GM19324 (cell line): ENCODE measurements at regions not wholly inside any gene's neighbourhood (a gene's known extent, or its start where the extent isn't known, plus 50 kb on each side); places are given as distances from the start of the nearest gene placed in this dataset.

Experiments used
- ATAC-seq: cut with Tn5 transposase; IDR thresholded peaks from one replicate; pipeline ENCODE4 v1.9.1; 2021; ENCODE audit warnings: mild to moderate bottlenecking, moderate library complexity; ENCODE audit not compliant: unreplicated experiment, low FRiP score

- no peak for ATAC-seq
Observed at GRCh38 chr7:42511027-42511426, 274.0 kb upstream of the GLI3 start.

DNA sequence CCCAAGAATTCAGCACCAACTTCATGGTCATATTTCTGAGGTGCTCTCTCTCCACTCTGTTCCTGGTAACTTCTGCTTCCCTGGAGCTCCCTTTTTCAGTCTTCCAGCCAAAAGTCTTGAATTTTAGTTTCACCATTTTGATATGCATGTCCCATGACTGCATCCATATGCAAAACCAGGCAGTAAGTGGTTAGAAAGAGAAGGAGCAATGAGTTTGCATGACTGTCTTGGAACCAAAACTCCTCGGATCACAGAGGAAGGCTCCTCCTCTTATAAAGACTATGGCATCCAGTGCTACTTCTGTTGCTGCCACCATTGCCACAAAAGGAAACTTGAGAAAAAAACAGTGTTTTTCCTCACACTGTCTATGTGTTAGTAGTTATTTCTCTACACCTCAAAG, 269.1 kb upstream of the GLI3 start:
- ATAC-seq: no peak

DNA sequence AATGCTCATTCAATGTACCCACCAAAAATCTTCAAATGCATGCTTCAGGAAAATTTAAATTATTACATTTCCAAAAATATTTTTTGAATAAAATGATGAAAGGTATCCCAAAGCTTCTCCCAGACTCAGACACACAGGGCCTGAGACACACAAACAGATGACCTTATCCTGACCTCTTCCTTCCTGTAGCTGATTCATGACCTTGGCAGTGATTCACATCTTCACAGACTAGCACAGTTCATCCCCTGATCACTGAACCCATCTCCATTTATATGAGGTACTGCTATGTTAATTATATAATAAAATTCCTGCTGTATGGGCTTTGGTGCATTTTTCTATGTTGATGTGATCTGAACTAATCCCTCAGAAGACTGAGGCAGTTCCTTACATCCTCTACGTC, 265.0 kb upstream of the GLI3 start:
- ATAC-seq: no peak

- ATAC-seq: no peak
Observed at GRCh38 chr7:42495256-42495655, 258.2 kb upstream of the GLI3 start.

GRCh38 chr7:42494736-42495135, 257.7 kb upstream of the GLI3 start:
- ATAC-seq: no peak

GRCh38 chr7:42494199-42494710, 257.2 kb upstream of the GLI3 start:
- ATAC-seq: no peak

DNA sequence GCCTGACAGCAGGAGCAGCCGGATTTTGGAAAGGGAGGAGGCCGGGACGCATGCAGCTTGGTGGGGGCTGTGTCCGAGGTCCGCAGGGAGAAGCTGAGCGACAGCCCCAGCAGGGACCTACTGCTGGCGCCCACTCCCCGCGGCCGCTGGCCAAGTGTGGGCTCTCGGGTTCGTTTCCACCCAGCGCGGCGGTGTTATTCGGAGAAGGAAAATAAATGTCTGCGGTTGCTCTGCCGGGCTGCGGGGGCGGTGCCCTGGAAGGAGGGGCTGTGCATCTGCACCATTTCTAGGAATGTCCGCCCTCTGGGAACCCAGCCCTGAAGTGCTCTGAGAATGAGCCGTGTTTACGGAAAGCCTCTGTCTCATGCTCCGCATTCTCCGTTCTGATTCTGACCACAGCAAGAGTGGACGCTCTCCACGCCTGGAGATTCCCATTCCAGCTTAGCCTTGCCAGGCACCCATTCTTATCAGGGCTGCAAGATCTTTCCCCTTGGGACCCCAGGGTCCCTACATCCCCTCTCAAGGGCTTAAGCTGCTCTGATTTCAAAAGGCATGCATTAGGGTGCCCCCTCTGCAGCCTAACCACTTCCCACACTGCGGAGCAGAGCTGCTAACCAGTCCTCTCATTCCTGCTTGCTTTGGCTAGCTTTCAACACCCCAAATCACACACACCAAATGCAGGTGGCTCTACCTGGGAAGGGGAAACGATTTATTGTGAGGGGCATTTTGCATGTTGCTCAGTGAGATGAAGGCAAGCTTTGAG, 256.6 kb upstream of the GLI3 start:
- ATAC-seq: no peak

- no peak for ATAC-seq
Observed at GRCh38 chr7:42492920-42493319, 255.9 kb upstream of the GLI3 start.

DNA sequence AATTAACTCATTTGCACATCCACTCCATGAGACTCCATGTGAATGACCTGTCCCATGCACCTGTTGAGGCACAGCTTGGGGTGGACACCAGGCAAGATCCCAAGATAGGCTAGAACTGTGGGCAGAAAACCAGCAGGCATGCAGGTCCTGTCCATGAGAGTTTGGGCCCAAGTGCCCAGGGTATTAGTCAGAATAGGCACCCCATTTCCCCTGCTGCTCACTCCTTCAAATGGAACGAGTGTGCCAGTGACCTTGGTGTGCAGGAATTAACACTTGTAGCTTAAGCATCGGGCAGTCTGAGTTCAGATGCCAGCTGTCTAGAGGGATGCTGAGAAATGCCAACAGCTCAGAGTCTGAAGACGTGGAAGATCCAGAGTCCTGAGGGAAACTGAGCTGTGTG, 254.1 kb upstream of the GLI3 start:
- no peak for ATAC-seq

- ATAC-seq: no peak
Observed at GRCh38 chr7:42489299-42489698, 252.3 kb upstream of the GLI3 start.

DNA sequence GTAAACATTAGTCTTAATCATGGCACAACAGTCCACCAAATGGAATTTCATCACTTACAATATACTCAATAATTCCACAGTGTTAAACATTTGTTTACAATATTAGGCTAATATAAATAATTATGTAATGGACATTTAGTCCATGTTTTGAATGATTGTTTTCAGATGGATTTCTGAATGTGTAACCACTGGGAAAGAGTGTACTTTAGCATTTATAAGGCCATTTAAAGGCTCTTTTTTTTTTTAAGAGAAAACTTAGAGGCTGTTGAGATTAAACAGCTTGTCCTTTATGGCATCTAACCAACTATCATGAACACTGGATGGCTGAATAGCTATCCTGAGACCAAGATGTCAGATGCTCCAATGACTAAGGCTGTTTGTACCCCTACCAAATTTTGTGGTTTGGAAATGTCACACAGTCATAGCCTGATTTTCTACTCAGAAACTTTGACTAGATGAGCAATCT, 248.3 kb upstream of the GLI3 start:
- ATAC-seq: no peak

DNA sequence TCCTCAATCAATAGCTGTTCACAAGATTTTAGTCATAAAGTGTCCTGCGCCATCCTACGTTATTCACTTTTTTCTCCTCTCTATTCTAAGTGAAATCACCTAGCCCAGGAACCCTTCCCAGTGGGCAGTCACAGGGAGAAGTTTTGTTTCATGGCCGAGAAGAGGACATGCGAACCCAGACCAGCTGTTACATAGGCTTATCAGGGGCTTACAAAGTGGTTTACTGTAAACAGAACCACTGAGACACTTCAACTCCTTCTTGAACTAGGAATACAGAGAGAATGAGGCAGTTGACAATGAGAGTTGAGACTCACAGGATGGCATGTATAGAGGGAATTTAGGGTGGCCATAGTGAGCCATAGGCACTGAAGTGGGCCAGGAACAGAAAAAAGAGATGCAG, 246.9 kb upstream of the GLI3 start:
- ATAC-seq: no peak

DNA sequence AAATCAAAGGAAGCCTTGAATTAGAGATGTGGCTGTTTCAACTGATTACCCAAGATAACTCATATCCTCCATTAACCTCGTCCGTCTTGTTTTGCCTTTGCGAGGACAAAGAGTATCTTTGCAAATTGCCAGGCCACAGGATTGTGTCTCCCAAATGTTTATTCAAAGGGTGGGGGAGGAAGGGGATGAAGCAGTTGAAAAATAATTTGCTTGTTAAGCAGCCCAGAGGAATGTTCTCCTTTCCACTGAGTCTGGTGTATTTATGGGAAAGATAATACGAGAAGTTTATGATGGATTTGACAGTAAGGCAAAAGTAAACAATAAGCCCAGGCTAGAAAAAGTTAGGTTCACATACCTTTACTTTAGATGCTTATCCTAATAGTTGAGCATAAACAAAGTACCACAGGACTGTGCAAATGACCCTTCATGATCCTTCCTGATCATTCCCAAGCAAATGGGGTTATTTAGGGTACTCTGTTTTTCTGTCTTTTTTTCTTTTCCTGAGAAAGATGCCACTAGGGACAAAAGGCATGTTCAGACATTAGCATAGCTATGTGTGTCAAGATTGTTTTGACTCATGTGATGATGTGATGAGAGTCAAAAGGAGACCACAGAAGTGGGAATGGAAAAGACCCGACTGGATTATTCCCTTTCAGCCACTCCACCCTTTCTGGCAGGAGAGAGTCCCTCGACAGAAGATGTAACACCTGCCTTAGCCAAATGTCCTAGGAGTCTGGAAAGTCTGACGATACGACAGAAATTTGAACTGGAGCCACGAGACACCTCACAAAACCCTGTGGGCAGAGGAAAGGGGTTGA, 243.0 kb upstream of the GLI3 start:
- no peak for ATAC-seq

GRCh38 chr7:42479452-42479815, 242.4 kb upstream of the GLI3 start:
- no peak for ATAC-seq

DNA sequence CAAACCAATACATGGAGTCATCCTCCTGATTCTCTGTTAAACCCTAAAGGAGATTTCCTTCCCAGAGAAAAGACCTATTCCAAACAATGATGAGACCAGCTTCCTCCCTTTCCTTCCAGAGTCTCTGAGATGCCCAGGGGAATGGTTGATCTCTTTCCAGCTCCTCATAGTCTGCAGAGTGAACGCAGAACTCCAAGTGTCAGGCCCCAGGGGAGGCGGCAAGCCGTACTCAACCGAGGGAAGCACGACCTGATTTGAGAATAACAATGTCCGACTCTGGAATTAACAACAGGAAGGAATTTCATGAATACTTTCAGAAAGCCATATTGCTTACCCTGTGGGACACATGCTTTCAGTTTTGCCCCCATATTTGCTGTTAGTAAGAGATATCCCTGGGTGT, 241.7 kb upstream of the GLI3 start:
- no peak for ATAC-seq

DNA sequence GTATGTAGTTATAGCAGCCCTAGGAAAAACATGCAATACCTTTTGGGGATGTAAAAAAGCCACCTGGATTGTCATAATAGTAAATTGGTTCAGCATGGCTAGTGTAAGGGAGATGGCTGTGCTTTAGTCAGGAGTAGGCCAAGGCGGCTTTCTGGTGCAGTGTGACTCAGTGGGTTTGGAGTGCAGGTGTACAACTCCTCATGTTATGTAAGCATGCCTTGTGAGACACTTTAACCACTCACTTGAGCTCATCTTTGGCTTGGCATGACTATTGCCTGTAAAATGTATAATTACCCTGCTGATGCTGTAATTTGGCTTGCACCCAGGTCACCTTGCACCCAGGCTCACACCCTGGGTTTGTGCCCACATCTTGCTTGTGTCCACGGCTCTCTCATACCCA, 239.2 kb upstream of the GLI3 start:
- ATAC-seq: no peak

DNA sequence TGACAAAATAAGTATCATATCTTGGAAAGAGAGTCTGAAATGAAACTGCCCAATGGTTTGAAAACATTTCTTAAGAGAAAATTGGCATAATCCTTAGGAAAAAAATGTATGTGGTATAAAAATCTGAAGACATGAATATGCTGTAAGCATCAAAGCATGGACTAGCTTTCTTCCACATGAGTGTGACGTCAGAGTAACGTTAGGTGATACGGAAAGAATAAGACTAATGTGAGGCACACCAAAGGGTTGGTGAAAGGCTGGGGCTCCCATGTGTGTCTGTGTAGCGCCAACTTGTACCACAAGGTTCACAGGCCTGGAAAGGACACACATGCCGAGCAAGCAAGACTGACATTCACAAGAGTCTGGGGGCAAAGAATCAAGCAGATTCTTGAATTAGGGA, 238.1 kb upstream of the GLI3 start:
- no peak for ATAC-seq

- ATAC-seq: no peak
Observed at GRCh38 chr7:42473099-42473498, 236.1 kb upstream of the GLI3 start.

- no peak for ATAC-seq
Observed at GRCh38 chr7:42471573-42472174, 234.7 kb upstream of the GLI3 start.

- ATAC-seq: no peak
Observed at GRCh38 chr7:42469341-42469740, 232.3 kb upstream of the GLI3 start.

- ATAC-seq: no peak
Observed at GRCh38 chr7:42468471-42468870, 231.5 kb upstream of the GLI3 start.
